Hepatocyte (in vitro differentiated cells): ENCODE measurements at regions not wholly inside any gene's neighbourhood (a gene's known extent, or its start where the extent isn't known, plus 50 kb on each side); places are given as distances from the start of the nearest gene placed in this dataset.
"Not testable (repeated sequence)": the region's sequence is repeated elsewhere in the genome, so short reads cannot be mapped to it uniquely, and the experiment has no call there.

Source experiments
- CTCF ChIP-seq: fragments of 200-600 bp; sonication (generic); IDR thresholded peaks from 2 replicates; pipeline ENCODE4 v1.5.1; 2016; ENCODE audit warnings: antibody characterized with exemption, mild to moderate bottlenecking; ENCODE audit not compliant: poor library complexity
- EZH2 ChIP-seq: fragments of 200-600 bp; sonication (generic); IDR thresholded peaks from 2 replicates; pipeline ENCODE4 v1.6.1; 2016; ENCODE audit warnings: antibody characterized with exemption, mild to moderate bottlenecking, borderline replicate concordance

GRCh38 chr2:223190561-223191206 is 138.7 kb downstream of the KCNE4 start:
- not testable (repeated sequence) for TF ChIP-seq CTCF, EZH2
